GM19025 (cell line): ENCODE measurements at regions not wholly inside any gene's neighbourhood (a gene's known extent, or its start where the extent isn't known, plus 50 kb on each side); places are given as distances from the start of the nearest gene placed in this dataset.

ENCODE experiments used
- ATAC-seq: cut with Tn5 transposase; IDR thresholded peaks from one replicate; pipeline ENCODE4 v1.9.1; 2021; ENCODE audit warnings: mild to moderate bottlenecking, low read depth, moderate library complexity; ENCODE audit not compliant: unreplicated experiment

- no peak for ATAC-seq
Observed at GRCh38 chr4:125072269-125072668, 242.5 kb upstream of the FAT4 start.

- no peak for ATAC-seq
Observed at GRCh38 chr4:125070861-125071260, 243.9 kb upstream of the FAT4 start.

- no peak for ATAC-seq
Observed at GRCh38 chr4:125062115-125063050, 252.4 kb upstream of the FAT4 start.

GRCh38 chr4:125060376-125060775 is 254.4 kb upstream of the FAT4 start:
- ATAC-seq: no peak

GRCh38 chr4:125049711-125050110 is 265.0 kb upstream of the FAT4 start:
- no peak for ATAC-seq

- no peak for ATAC-seq
Observed at GRCh38 chr4:125045311-125045710, 269.4 kb upstream of the FAT4 start.

- ATAC-seq: no peak
Observed at GRCh38 chr4:125044886-125045285, 269.9 kb upstream of the FAT4 start.

GRCh38 chr4:125043486-125043885 is 271.3 kb upstream of the FAT4 start:
- ATAC-seq: no peak

GRCh38 chr4:125042041-125042440 is 272.7 kb upstream of the FAT4 start:
- ATAC-seq: no peak

GRCh38 chr4:125041372-125041930 is 273.3 kb upstream of the FAT4 start:
- no peak for ATAC-seq

GRCh38 chr4:125039550-125039949 is 275.2 kb upstream of the FAT4 start:
- ATAC-seq: no peak

GRCh38 chr4:125022855-125023501 is 291.8 kb upstream of the FAT4 start:
- ATAC-seq: no peak

GRCh38 chr4:125021189-125021588 is 293.6 kb upstream of the FAT4 start:
- no peak for ATAC-seq

GRCh38 chr4:125020089-125021034 is 294.4 kb upstream of the FAT4 start:
- ATAC-seq: no peak

- ATAC-seq: no peak
Observed at GRCh38 chr4:125016892-125017299, 297.9 kb upstream of the FAT4 start.

- no peak for ATAC-seq
Observed at GRCh38 chr4:125013891-125014290, 300.9 kb upstream of the FAT4 start.

- ATAC-seq: no peak
Observed at GRCh38 chr4:125011646-125012045, 299.1 kb upstream of the ANKRD50 start.

- no peak for ATAC-seq
Observed at GRCh38 chr4:125010796-125011503, 298.4 kb upstream of the ANKRD50 start.

- ATAC-seq: no peak
Observed at GRCh38 chr4:125008676-125009075, 296.1 kb upstream of the ANKRD50 start.

GRCh38 chr4:125004676-125005075 is 292.1 kb upstream of the ANKRD50 start:
- no peak for ATAC-seq
